ENCODE measurements at regions not wholly inside any gene's neighbourhood (a gene's known extent, or its start where the extent isn't known, plus 50 kb on each side); places are given as distances from the start of the nearest gene placed in this dataset.
A peak's percentile ranks its signal among the peaks of the same experiment; 100 is the strongest.

DNA sequence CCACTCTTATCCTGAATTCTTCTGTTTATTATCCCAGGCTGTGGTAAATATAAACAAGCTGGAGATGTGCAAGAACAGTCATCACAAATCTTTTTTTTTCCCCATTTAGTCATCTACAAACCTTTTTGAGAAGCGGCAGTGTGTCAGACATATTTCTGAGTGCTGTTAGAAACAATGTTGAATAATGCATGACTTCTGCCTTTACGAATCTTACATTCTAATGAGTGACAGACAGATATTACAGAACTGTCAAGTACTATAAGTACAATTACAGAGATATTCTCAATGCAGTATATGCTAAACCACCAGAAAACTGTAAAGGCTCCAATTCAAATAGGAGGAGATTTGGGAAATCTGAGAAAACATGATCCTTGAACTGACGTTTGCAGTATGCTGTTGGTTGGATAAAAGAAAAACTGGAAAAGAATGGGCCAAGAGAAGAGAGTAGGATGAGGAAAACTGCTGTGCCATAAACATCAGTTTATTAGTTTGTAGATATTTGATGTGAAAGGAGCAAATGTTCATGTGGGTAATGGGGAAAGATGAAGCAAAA, 379.5 kb upstream of the SLC8A1 start:
- Histone ChIP-seq H3K36me3 (replicated peaks; ENCODE audit: control insufficient read depth, insufficient read depth, low read length) (no peaks in the 10 kb centered on the region), H3K4me3 (ENCODE audit: insufficient read depth, low read depth, low read length) (no peak overlapping the region), H3K27me3 (ENCODE audit: control insufficient read depth, insufficient read depth, low read length) (no peaks in the 10 kb centered on the region)
- DNase-seq: no peak

- H3K36me3 ChIP-seq (replicated peaks; ENCODE audit: control insufficient read depth, insufficient read depth, low read length): no peaks in the 10 kb centered on the region
These were observed 390.0 kb upstream of the SLC8A1 start for GRCh38 chr2:40841856-40842255.

GRCh38 chr2:40844353-40845277, 392.7 kb upstream of the SLC8A1 start:
- no peak overlapping the region for H3K4me3 ChIP-seq (ENCODE audit: insufficient read depth, low read depth, low read length)
- H3K27me3 ChIP-seq (ENCODE audit: control insufficient read depth, insufficient read depth, low read length): no peaks in the 10 kb centered on the region
- DNase-seq: peak; percentile 19
- no peaks in the 10 kb centered on the region for H3K36me3 ChIP-seq (replicated peaks; ENCODE audit: control insufficient read depth, insufficient read depth, low read length)

More at GRCh38 chr2:40841856-40842255, 390.0 kb upstream of the SLC8A1 start:
- Histone ChIP-seq H3K4me3 (ENCODE audit: insufficient read depth, low read depth, low read length) (no peak overlapping the region), H3K27me3 (ENCODE audit: control insufficient read depth, insufficient read depth, low read length) (no peaks in the 10 kb centered on the region)
- DNase-seq: no peak

DNA sequence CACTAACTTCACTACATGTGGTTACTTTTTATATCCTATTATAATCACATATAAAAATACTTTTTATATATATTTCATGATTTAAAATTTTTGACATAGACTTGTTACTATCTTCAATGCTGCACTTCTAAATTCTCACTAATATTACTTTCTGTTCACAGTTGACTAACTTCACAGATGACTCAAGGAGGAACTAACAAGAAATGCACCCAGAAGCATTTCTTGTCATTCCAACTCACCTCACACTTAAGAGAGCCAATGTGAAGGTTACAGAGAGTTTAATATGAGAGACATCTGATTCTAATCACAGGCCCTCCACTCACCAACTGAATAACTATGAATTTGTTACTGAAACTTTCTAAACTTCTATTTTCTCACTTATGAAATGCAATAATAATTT, 399.8 kb upstream of the SLC8A1 start:
- Histone ChIP-seq H3K36me3 (replicated peaks; ENCODE audit: control insufficient read depth, insufficient read depth, low read length) (no peaks in the 10 kb centered on the region), H3K4me3 (ENCODE audit: insufficient read depth, low read depth, low read length) (no peak overlapping the region), H3K27me3 (ENCODE audit: control insufficient read depth, insufficient read depth, low read length) (no peaks in the 10 kb centered on the region)
- DNase-seq: no peak

GRCh38 chr2:40859617-40860016, 407.7 kb upstream of the SLC8A1 start:
- Histone ChIP-seq H3K27me3 (ENCODE audit: control insufficient read depth, insufficient read depth, low read length) (no peaks in the 10 kb centered on the region), H3K4me3 (ENCODE audit: insufficient read depth, low read depth, low read length) (no peak overlapping the region), H3K36me3 (replicated peaks; ENCODE audit: control insufficient read depth, insufficient read depth, low read length) (no peaks in the 10 kb centered on the region)
- DNase-seq: peak; percentile 4

DNA sequence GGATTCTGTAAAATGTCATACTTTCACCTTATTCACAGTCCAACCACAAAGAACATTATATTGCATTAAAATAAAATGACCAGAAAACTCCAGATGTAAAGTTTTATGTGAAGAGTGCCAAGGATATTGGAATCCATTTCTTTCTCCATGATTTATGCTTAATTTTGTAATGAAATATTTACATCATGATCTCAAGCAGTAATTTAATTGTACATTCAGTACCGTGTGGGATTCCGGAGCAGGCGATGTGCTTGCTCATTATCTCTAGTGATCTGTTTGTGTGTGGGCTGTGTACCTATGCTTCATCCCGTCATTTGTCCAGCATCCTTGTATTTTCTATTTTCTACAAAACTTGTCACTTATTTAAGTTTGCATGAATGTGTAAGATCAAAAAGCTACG, 415.9 kb upstream of the SLC8A1 start:
- H3K36me3 ChIP-seq (replicated peaks; ENCODE audit: control insufficient read depth, insufficient read depth, low read length): no peaks in the 10 kb centered on the region
- DNase-seq: no peak

DNA sequence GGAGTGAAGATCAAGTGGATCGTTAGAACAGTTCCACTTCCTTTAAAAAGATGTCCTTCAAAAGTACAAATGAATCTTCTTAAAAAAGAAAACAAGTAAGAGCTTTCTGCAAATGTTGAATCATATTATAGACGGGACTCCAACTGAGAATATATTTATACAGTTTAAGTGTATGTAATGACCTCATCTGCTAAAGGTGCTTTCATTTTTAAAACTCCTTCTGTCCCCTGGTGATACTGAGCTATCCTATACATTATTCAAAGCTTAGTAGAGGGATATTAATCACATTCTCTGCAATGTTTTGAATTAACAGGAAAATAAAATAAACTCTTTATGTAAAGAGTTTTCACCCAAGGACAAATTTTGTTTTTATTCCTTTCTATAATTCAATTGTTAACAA, 420.7 kb upstream of the SLC8A1 start:
- no peaks in the 10 kb centered on the region for H3K27me3 ChIP-seq (ENCODE audit: control insufficient read depth, insufficient read depth, low read length)
- no peaks in the 10 kb centered on the region for H3K36me3 ChIP-seq (replicated peaks; ENCODE audit: control insufficient read depth, insufficient read depth, low read length)
- no peak overlapping the region for H3K4me3 ChIP-seq (ENCODE audit: insufficient read depth, low read depth, low read length)
- no peak for DNase-seq

More for the DNA sequence above, 415.9 kb upstream of the SLC8A1 start:
- Histone ChIP-seq H3K27me3 (ENCODE audit: control insufficient read depth, insufficient read depth, low read length) (no peaks in the 10 kb centered on the region), H3K4me3 (ENCODE audit: insufficient read depth, low read depth, low read length) (no peak overlapping the region)

DNA sequence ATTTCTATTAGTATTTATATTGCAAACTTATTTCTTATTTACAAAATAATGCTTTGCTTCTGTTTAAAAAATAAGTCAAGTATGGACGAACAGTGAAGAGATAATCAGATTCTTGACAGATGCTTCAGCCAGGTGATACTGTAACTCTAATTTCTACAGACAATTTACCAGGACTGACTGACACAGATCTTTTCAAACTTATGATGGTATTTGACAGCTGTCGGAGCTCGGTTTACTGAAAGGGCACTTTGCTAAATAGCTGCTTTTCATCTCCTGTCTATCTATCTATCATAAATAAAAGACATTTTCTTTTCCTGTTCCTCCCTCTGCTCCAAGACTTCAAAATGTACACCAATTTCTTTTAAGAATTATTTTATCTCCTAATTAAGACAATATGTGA, 422.5 kb upstream of the SLC8A1 start:
- Histone ChIP-seq H3K36me3 (replicated peaks; ENCODE audit: control insufficient read depth, insufficient read depth, low read length) (no peaks in the 10 kb centered on the region), H3K27me3 (ENCODE audit: control insufficient read depth, insufficient read depth, low read length) (no peaks in the 10 kb centered on the region), H3K4me3 (ENCODE audit: insufficient read depth, low read depth, low read length) (no peak overlapping the region)
- no peak for DNase-seq

DNA sequence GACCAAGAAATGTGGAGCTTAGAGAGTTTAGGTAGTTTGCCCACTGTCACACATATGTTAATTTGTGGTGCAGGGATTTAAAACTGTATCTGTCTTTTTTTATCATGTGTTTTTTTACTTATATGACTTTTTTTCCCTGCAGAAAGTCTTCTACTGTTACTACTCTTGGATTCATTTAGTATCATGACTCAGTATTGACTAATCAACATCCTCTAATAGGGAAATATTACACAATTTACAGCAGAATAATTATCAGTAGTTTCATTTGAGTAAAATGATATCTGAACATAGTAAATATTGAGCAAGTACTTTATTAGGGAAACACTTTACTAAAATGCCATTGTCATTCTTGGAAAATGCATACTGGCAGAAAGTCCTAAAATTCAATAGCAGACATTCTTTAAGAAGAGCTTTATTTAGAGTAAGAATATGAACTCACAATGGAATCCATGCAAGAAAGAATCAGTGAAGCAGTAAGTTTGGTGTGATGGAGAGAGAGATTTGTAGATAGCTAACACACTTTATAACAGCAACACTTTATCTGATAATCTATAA, 425.9 kb upstream of the SLC8A1 start:
- no peaks in the 10 kb centered on the region for H3K36me3 ChIP-seq (replicated peaks; ENCODE audit: control insufficient read depth, insufficient read depth, low read length)
- H3K4me3 ChIP-seq (ENCODE audit: insufficient read depth, low read depth, low read length): no peak overlapping the region
- DNase-seq: no peak
- H3K27me3 ChIP-seq (ENCODE audit: control insufficient read depth, insufficient read depth, low read length): no peaks in the 10 kb centered on the region

DNA sequence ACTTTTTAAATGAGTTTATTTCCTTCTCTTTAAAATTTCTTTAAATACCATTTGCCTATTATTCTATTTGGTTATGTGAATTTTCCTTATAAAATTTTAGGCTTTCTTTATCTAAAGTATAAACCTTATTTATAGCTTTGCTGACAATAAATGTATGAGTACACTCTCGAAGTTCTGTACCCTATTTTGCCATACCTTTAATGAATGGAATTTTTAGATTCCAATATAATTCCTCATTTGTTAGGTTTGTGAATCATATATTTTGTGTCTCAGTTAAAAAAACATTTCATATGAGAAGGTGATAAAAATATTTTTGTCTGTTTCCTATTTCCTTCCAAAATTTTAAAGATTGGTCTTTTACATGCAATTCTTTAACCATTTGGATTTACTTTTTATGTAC, 427.4 kb upstream of the SLC8A1 start:
- no peak for DNase-seq
- Histone ChIP-seq H3K27me3 (ENCODE audit: control insufficient read depth, insufficient read depth, low read length) (no peaks in the 10 kb centered on the region), H3K36me3 (replicated peaks; ENCODE audit: control insufficient read depth, insufficient read depth, low read length) (no peaks in the 10 kb centered on the region), H3K4me3 (ENCODE audit: insufficient read depth, low read depth, low read length) (no peak overlapping the region)

- DNase-seq: no peak
- Histone ChIP-seq H3K27me3 (ENCODE audit: control insufficient read depth, insufficient read depth, low read length) (no peaks in the 10 kb centered on the region), H3K4me3 (ENCODE audit: insufficient read depth, low read depth, low read length) (no peak overlapping the region), H3K36me3 (replicated peaks; ENCODE audit: control insufficient read depth, insufficient read depth, low read length) (no peaks in the 10 kb centered on the region)
These were observed 434.2 kb upstream of the SLC8A1 start for GRCh38 chr2:40886100-40886499.

- peak; percentile 1 for DNase-seq
- no peaks in the 10 kb centered on the region for H3K27me3 ChIP-seq (ENCODE audit: control insufficient read depth, insufficient read depth, low read length)
- H3K4me3 ChIP-seq (ENCODE audit: insufficient read depth, low read depth, low read length): no peak overlapping the region
- no peaks in the 10 kb centered on the region for H3K36me3 ChIP-seq (replicated peaks; ENCODE audit: control insufficient read depth, insufficient read depth, low read length)
These were observed 434.8 kb upstream of the SLC8A1 start for GRCh38 chr2:40886655-40887054.

DNA sequence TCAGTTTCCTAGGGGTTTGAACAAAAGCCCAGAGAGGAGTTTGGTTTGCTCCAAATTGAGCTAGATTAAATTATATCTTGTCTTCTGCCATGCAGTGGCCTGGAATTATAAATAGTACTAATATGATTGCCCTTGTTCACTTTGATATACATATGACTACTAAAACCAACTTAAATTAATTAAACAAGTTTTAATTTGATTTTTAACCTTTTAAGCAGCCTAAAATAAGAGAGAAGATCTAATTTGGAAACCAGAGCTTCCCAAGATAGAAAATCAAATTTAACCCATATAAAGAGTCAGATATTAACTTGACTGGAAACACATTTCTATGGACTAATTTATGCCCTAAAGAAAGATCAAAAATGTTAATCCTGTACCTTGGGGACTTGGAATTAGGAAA, 444.5 kb upstream of the SLC8A1 start:
- no peak for DNase-seq
- Histone ChIP-seq H3K36me3 (replicated peaks; ENCODE audit: control insufficient read depth, insufficient read depth, low read length) (no peaks in the 10 kb centered on the region), H3K27me3 (ENCODE audit: control insufficient read depth, insufficient read depth, low read length) (no peaks in the 10 kb centered on the region), H3K4me3 (ENCODE audit: insufficient read depth, low read depth, low read length) (no peak overlapping the region)

GRCh38 chr2:40914666-40915065, 462.8 kb upstream of the SLC8A1 start:
- H3K4me3 ChIP-seq (ENCODE audit: insufficient read depth, low read depth, low read length): no peak overlapping the region

DNA sequence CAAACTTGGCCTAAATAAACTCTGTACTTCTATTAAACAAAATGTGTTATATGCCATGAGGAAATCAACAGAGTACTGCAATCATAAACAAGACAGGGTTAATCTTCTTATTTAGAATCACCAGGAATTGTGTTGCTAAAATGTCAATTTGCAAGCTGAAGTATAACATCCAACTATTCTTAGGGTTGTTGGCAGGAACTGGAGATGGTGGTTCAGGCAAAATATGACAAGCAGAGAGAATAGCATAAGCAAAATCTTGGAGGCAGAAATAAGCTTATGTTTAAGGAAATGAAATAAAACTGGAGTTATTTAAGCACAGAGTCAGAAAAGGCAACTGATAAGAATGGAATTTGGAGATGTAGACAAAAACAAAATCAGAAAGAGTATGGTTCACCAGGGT, 463.8 kb upstream of the SLC8A1 start:
- no peak for DNase-seq
- H3K4me3 ChIP-seq (ENCODE audit: insufficient read depth, low read depth, low read length): no peak overlapping the region
- H3K36me3 ChIP-seq (replicated peaks; ENCODE audit: control insufficient read depth, insufficient read depth, low read length): no peaks in the 10 kb centered on the region
- H3K27me3 ChIP-seq (ENCODE audit: control insufficient read depth, insufficient read depth, low read length): no peaks in the 10 kb centered on the region

More at GRCh38 chr2:40914666-40915065, 462.8 kb upstream of the SLC8A1 start:
- DNase-seq: no peak
- Histone ChIP-seq H3K36me3 (replicated peaks; ENCODE audit: control insufficient read depth, insufficient read depth, low read length) (no peaks in the 10 kb centered on the region), H3K27me3 (ENCODE audit: control insufficient read depth, insufficient read depth, low read length) (no peaks in the 10 kb centered on the region)
